GM20000 (cell line): ENCODE measurements at regions not wholly inside any gene's neighbourhood (a gene's known extent, or its start where the extent isn't known, plus 50 kb on each side); places are given as distances from the start of the nearest gene placed in this dataset.

Experiments
- DNase-seq: peaks from one replicate; pipeline ENCODE4 v3.0.0; 2012; ENCODE audit warnings: low spot score
- CTCF ChIP-seq: IDR thresholded peaks from 2 replicates; pipeline ENCODE4 v1.5.1; 2012; ENCODE audit warnings: mild to moderate bottlenecking, control low read depth; ENCODE audit errors: extremely low read depth, missing control alignments

- TF ChIP-seq CTCF = no peak
- no peak for DNase-seq
These were observed 93.1 kb upstream of the ITGA1 start for GRCh38 chr5:52694648-52695047.

GRCh38 chr5:52702877-52703276 is 84.8 kb upstream of the ITGA1 start:
- no peak for DNase-seq

GRCh38 chr5:52703321-52703720 is 84.4 kb upstream of the ITGA1 start:
- TF ChIP-seq CTCF = no peak
- DNase-seq = no peak

More at GRCh38 chr5:52702877-52703276, 84.8 kb upstream of the ITGA1 start:
- TF ChIP-seq CTCF = no peak

- DNase-seq = no peak
- TF ChIP-seq CTCF = no peak
These were observed 82.0 kb upstream of the ITGA1 start for GRCh38 chr5:52705720-52706119.

GRCh38 chr5:52706775-52707174 is 80.9 kb upstream of the ITGA1 start:
- DNase-seq = no peak
- no peak for TF ChIP-seq CTCF

GRCh38 chr5:52707616-52708015 is 80.1 kb upstream of the ITGA1 start:
- TF ChIP-seq CTCF = no peak
- no peak for DNase-seq

- no peak for DNase-seq
- TF ChIP-seq CTCF = no peak
These were observed 79.3 kb upstream of the ITGA1 start for GRCh38 chr5:52708463-52708862.
